ENCODE measurements at regions not wholly inside any gene's neighbourhood (a gene's known extent, or its start where the extent isn't known, plus 50 kb on each side); places are given as distances from the start of the nearest gene placed in this dataset.

GRCh38 chr4:4749137-4749536 is 110.3 kb upstream of the MSX1 start:
- TF ChIP-seq ZNF764 (CRISPR knock-in tag; IDR thresholded peaks at IDR 0.05; ENCODE audit: low read depth) (no peak), MAFF (IDR thresholded peaks at IDR 0.05; ENCODE audit: low read length) (no peak), POLR2A (conservative IDR thresholded peaks at IDR 0.05) (no peak)
- TF ChIP-seq, protein P1, sequence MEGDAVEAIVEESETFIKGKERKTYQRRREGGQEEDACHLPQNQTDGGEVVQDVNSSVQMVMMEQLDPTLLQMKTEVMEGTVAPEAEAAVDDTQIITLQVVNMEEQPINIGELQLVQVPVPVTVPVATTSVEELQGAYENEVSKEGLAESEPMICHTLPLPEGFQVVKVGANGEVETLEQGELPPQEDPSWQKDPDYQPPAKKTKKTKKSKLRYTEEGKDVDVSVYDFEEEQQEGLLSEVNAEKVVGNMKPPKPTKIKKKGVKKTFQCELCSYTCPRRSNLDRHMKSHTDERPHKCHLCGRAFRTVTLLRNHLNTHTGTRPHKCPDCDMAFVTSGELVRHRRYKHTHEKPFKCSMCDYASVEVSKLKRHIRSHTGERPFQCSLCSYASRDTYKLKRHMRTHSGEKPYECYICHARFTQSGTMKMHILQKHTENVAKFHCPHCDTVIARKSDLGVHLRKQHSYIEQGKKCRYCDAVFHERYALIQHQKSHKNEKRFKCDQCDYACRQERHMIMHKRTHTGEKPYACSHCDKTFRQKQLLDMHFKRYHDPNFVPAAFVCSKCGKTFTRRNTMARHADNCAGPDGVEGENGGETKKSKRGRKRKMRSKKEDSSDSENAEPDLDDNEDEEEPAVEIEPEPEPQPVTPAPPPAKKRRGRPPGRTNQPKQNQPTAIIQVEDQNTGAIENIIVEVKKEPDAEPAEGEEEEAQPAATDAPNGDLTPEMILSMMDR (IDR thresholded peaks at IDR 0.05 in 2 of 3, conservative IDR thresholded peaks at IDR 0.05 in 1 of 3; ENCODE audit: insufficient read depth in 2 of 3, low read depth in 1 of 3, low read length in 3 of 3): no peak

All from K562 (cell line).